B cell (primary cell): ENCODE measurements at regions not wholly inside any gene's neighbourhood (a gene's known extent, or its start where the extent isn't known, plus 50 kb on each side); places are given as distances from the start of the nearest gene placed in this dataset.

Source experiments
- ATAC-seq: fragments of 200-7000 bp; cut with Tn5 transposase; one replicate; pipeline ENCODE4 v1.10.0; 2021; ENCODE audit warnings: low read depth, mild to moderate bottlenecking, moderate number of reproducible peaks, moderate library complexity
- CTCF ChIA-PET: fragments of 350-600 bp; sonication (Branson Sonifier 250); formaldehyde crosslinking; loops from one replicate; lab custom pipeline; 2021; ENCODE audit warnings: antibody characterized with exemption, inconsistent platforms; lab: Charles Lee
- POLR2A ChIA-PET: fragments of 350-600 bp; sonication (Branson Sonifier 250); formaldehyde crosslinking; loops from one replicate; lab custom pipeline; 2021; ENCODE audit warnings: antibody characterized with exemption; lab: Charles Lee
- DNase-seq: peaks from one replicate; pipeline ENCODE4 v3.0.0; 2013
- H2AFZ ChIP-seq: 2 replicates; pipeline ENCODE4 v1.6.1; 2012; ENCODE audit warnings: mild to moderate bottlenecking, low read depth, low read length; ENCODE audit not compliant: insufficient read depth, poor library complexity, severe bottlenecking
- H3K27ac ChIP-seq, 2 donors: 1 replicate in 1 of 2; 2 replicates in 1 of 2; pipeline ENCODE4 v1.5.1; 2012 to 2013; ENCODE audit warnings: low read length in 2 of 2, mild to moderate bottlenecking in 2 of 2, moderate library complexity in 1 of 2
- H3K27me3 ChIP-seq, 4 experiments: fragments of 200-600 bp in 1 of 4; sonication (generic) in 1 of 4; replicated peaks in 1 of 4; 1 replicate in 2 of 4; 2 replicates in 2 of 4; pipeline versions ENCODE4 v1.6.1 to v1.7.0; 2013 to 2016; ENCODE audit warnings: low read length in 3 of 4, mild to moderate bottlenecking in 2 of 4, mixed read lengths in 1 of 4, moderate library complexity in 1 of 4; ENCODE audit not compliant: insufficient read depth in 4 of 4, control insufficient read depth in 3 of 4; ENCODE audit errors: control extremely low read depth in 1 of 4
- H3K36me3 ChIP-seq, 2 experiments: replicated peaks in 1 of 2; 1 replicate in 1 of 2; 2 replicates in 1 of 2; pipeline versions ENCODE4 v1.6.1 to v1.7.1; 2013; ENCODE audit warnings: low read length in 1 of 2; ENCODE audit not compliant: insufficient read depth in 2 of 2, control insufficient read depth in 1 of 2; ENCODE audit errors: control extremely low read depth in 1 of 2, extremely low read depth in 1 of 2
- H3K4me1 ChIP-seq, 2 donors: fragments of 200-600 bp in 1 of 2; sonication (generic) in 1 of 2; 1 replicate in 1 of 2; 2 replicates in 1 of 2; pipeline versions ENCODE4 v1.5.1 to v1.6.1; 2013 to 2017; ENCODE audit warnings: low read length in 2 of 2; ENCODE audit not compliant: control insufficient read depth in 2 of 2, insufficient read depth in 2 of 2
- H3K4me2 ChIP-seq: replicated peaks from 2 replicates; pipeline ENCODE3; 2012; ENCODE audit warnings: mild to moderate bottlenecking, low read depth, low read length; ENCODE audit not compliant: poor library complexity, severe bottlenecking
- H3K4me3 ChIP-seq, 5 experiments: fragments of 200-600 bp in 1 of 5; sonication (generic) in 1 of 5; 1 replicate in 3 of 5; 2 replicates in 2 of 5; pipeline versions ENCODE4 v1.5.1 to v1.7.0; 2011 to 2016; ENCODE audit warnings: low read length in 4 of 5, mild to moderate bottlenecking in 4 of 5, low read depth in 2 of 5, control low read depth in 1 of 5, moderate library complexity in 1 of 5; ENCODE audit not compliant: insufficient read depth in 1 of 5; ENCODE audit errors: control extremely low read depth in 1 of 5, extremely low read depth in 1 of 5
- H3K79me2 ChIP-seq: fragments of 200-600 bp; sonication (generic); one replicate; pipeline ENCODE4 v1.6.0; 2016; ENCODE audit warnings: low read length; ENCODE audit not compliant: control insufficient read depth, insufficient read depth
- H3K9ac ChIP-seq: fragments of 200-600 bp; sonication (generic); 2 replicates; pipeline ENCODE4 v1.6.1; 2017; ENCODE audit warnings: mild to moderate bottlenecking, low read length, moderate library complexity
- H3K9me3 ChIP-seq, 3 donors: one replicate each; pipeline versions ENCODE4 v1.6.1 to v1.7.1; 2013; ENCODE audit warnings: low read length in 2 of 3; ENCODE audit not compliant: control insufficient read depth in 2 of 3, insufficient read depth in 1 of 3; ENCODE audit errors: control extremely low read depth in 1 of 3
- H4K20me1 ChIP-seq: 2 replicates; pipeline ENCODE4 v1.6.0; 2012; ENCODE audit warnings: mild to moderate bottlenecking, low read length; ENCODE audit not compliant: insufficient read depth, control insufficient read depth, poor library complexity, severe bottlenecking
- H3K27ac Mint-ChIP-seq: one replicate; pipeline ENCODE4 v1.8.0; 2021; ENCODE audit warnings: mixed read lengths
- H3K27me3 Mint-ChIP-seq: one replicate; pipeline ENCODE4 v1.8.0; 2021; ENCODE audit warnings: mixed read lengths
- H3K4me1 Mint-ChIP-seq: one replicate; pipeline ENCODE4 v1.8.0; 2021; ENCODE audit warnings: mixed read lengths
- H3K4me3 Mint-ChIP-seq: one replicate; pipeline ENCODE4 v1.8.0; 2021; ENCODE audit warnings: mixed read lengths
- H3K9me3 Mint-ChIP-seq: one replicate; pipeline ENCODE4 v1.8.0; 2022; ENCODE audit warnings: mixed read lengths; ENCODE audit not compliant: insufficient read depth
- CTCF ChIP-seq: fragments of 200-600 bp; IDR thresholded peaks from one replicate; pipeline ENCODE4 v1.8.0; 2022; ENCODE audit warnings: antibody characterized with exemption, mild to moderate bottlenecking
- EZH2 ChIP-seq: IDR thresholded peaks from 2 replicates; pipeline ENCODE4 v1.6.1; 2012; ENCODE audit warnings: borderline replicate concordance, low read depth, mild to moderate bottlenecking, moderate library complexity, low read length; ENCODE audit not compliant: insufficient read depth, poor library complexity, severe bottlenecking
- WGBS: methylation state at CpG from one replicate; pipeline ENCODE4 v1.1.5; 2013; ENCODE audit warnings: missing lambda C conversion rate; ENCODE audit not compliant: insufficient coverage; 5-methylcytosine and 5-hydroxymethylcytosine counted together
- intact Hi-C: fragments of 100-400 bp; cut with micrococcal nuclease; formaldehyde crosslinking; loops from one replicate; pipeline ENCODE4 v1.10.0; 2022

- Histone ChIP-seq H3K9me3 (peaks cover 0 to 51% (median 31%) of the 10 kb centered on the region in 3 donors), H3K27ac (no peak overlapping the region), H3K4me3 (no peak overlapping the region), H4K20me1 (no peaks in the 10 kb centered on the region), H3K79me2 (no peaks in the 10 kb centered on the region), H3K27me3 (no peaks in the 10 kb centered on the region), H3K4me2 (no peak overlapping the region), H3K4me1 (peaks cover 6% of the 10 kb centered on the region in 2 donors), H3K36me3 (no peaks in the 10 kb centered on the region), H2AFZ (no peak overlapping the region), H3K9ac (no peak overlapping the region)
- ChIA-PET CTCF (no interaction called here), POLR2A (no interaction called here)
- ATAC-seq: no peak
- no peak for DNase-seq
- Mint-ChIP-seq H3K4me1 (peaks cover 6% of the 10 kb centered on the region), H3K9me3 (peaks cover 15% of the 10 kb centered on the region), H3K4me3 (no peak overlapping the region), H3K27ac (no peak overlapping the region), H3K27me3 (peaks cover 18% of the 10 kb centered on the region)
- WGBS: 94% methylated on average over 7 of the region's 7 CpGs
- TF ChIP-seq EZH2: no peak
- no peak for TF ChIP-seq CTCF
- intact Hi-C loops: no loop called here
Observed at GRCh38 chr6:170006071-170006899, 254.9 kb downstream of the ERMARD start.

DNA sequence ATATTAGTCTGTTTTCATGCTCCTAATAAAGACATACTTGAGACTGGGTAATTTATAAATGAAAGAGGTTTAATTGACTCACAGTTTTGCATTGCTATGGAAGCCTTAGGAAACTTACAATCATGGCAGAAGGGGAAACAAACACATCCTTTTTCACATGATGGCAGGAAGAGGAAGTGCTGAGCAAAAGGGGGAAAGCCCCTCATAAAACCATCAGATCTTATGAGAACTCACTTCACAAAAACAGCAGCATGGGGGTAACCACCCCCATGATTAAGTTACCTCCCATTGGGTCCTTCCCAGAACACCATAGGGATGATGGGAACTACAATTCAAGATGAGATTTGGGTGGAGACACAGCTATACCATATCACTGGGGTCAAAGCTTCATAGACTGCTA, 254.2 kb downstream of the ERMARD start:
- CTCF ChIA-PET: no interaction called here
- peak; percentile 28 for DNase-seq

More for the DNA sequence above, 254.2 kb downstream of the ERMARD start:
- H3K9me3 Mint-ChIP-seq: peaks cover 15% of the 10 kb centered on the region
- peaks cover 6% of the 10 kb centered on the region in 2 donors for H3K4me1 ChIP-seq
- POLR2A ChIA-PET: no interaction called here
- no peak overlapping the region for H3K4me2 ChIP-seq
- no peak overlapping the region for H3K9ac ChIP-seq
- H3K27ac ChIP-seq: no peak overlapping the region
- no peak overlapping the region for H3K4me3 Mint-ChIP-seq
- no peak for TF ChIP-seq EZH2
- no peak for TF ChIP-seq CTCF
- ATAC-seq: no peak
- no peak overlapping the region for H3K4me3 ChIP-seq
- H3K36me3 ChIP-seq: no peaks in the 10 kb centered on the region
- no peak overlapping the region for H2AFZ ChIP-seq
- intact Hi-C loops: no loop called here
- peaks cover 15% of the 10 kb centered on the region for H3K27me3 Mint-ChIP-seq
- H3K4me1 Mint-ChIP-seq: peaks cover 6% of the 10 kb centered on the region
- no peaks in the 10 kb centered on the region for H4K20me1 ChIP-seq
- H3K79me2 ChIP-seq: no peaks in the 10 kb centered on the region
- peaks cover 0 to 51% (median 31%) of the 10 kb centered on the region in 3 donors for H3K9me3 ChIP-seq
- no peaks in the 10 kb centered on the region for H3K27me3 ChIP-seq
- H3K27ac Mint-ChIP-seq: no peak overlapping the region
